PC-3 (cell line): ENCODE measurements at regions not wholly inside any gene's neighbourhood (a gene's known extent, or its start where the extent isn't known, plus 50 kb on each side); places are given as distances from the start of the nearest gene placed in this dataset.

Experiments used
- ATAC-seq: fragments of 200-7000 bp; cut with Tn5 transposase; 2 replicates; pipeline ENCODE4 v1.9.1; 2020; ENCODE audit warnings: mild to moderate bottlenecking, moderate library complexity
- BruUV-seq: library from RNA; stranded (reverse); fragments of 400-500 nt; replicated peaks from 2 replicates; lab custom pipeline; 2021; lab: Mats Ljungman, UMichigan
- CTCF ChIA-PET: fragments of 300-600 bp; sonication (Branson Sonifier 250); formaldehyde crosslinking; loops from one replicate; lab custom pipeline; 2022; ENCODE audit warnings: antibody characterized with exemption; lab: Charles Lee
- POLR2A ChIA-PET: fragments of 300-600 bp; sonication (Branson Sonifier 250); formaldehyde crosslinking; loops from one replicate; lab custom pipeline; 2022; ENCODE audit warnings: antibody characterized with exemption; ENCODE audit not compliant: unreplicated experiment; lab: Charles Lee
- DNase-seq: peaks from one replicate; pipeline ENCODE4 v3.0.0-alpha.2; 2015
- H2AFZ ChIP-seq: fragments of 300-600 bp; sonication (generic); 2 replicates; pipeline ENCODE4 v1.6.0; 2016; ENCODE audit warnings: antibody characterized with exemption, low read length
- H3F3A ChIP-seq: fragments of 300-600 bp; sonication (generic); one replicate; pipeline ENCODE4 v1.6.0; 2017; ENCODE audit warnings: antibody characterized with exemption, low read length, control low read depth, mild to moderate bottlenecking; ENCODE audit not compliant: unreplicated experiment
- H3K27ac ChIP-seq: fragments of 300-600 bp; sonication (generic); 2 replicates; pipeline ENCODE4 v1.5.1; 2016; ENCODE audit warnings: mild to moderate bottlenecking, low read length
- H3K27me3 ChIP-seq: fragments of 300-600 bp; sonication (generic); 2 replicates; pipeline ENCODE4 v1.6.1; 2016; ENCODE audit warnings: low read length, mixed read lengths
- H3K36me3 ChIP-seq: fragments of 300-600 bp; sonication (generic); 2 replicates; pipeline ENCODE4 v1.6.1; 2016; ENCODE audit warnings: low read depth, mixed run types, low read length, mixed read lengths
- H3K4me1 ChIP-seq: fragments of 300-600 bp; sonication (generic); 2 replicates; pipeline ENCODE4 v1.5.1; 2016; ENCODE audit warnings: low read length; ENCODE audit not compliant: insufficient read depth
- H3K4me2 ChIP-seq: fragments of 300-600 bp; sonication (generic); 2 replicates; pipeline ENCODE4 v1.6.0; 2016; ENCODE audit warnings: low read length
- H3K4me3 ChIP-seq: fragments of 300-600 bp; sonication (generic); 2 replicates; pipeline ENCODE4 v1.5.1; 2016; ENCODE audit warnings: mild to moderate bottlenecking, low read length, mixed read lengths
- H3K79me2 ChIP-seq: fragments of 300-600 bp; sonication (generic); 2 replicates; pipeline ENCODE4 v1.6.1; 2017; ENCODE audit warnings: low read length, mixed read lengths
- H3K9ac ChIP-seq: fragments of 300-600 bp; sonication (generic); 2 replicates; pipeline ENCODE4 v1.6.0; 2016; ENCODE audit warnings: mild to moderate bottlenecking, low read length
- H3K9me2 ChIP-seq: fragments of 300-600 bp; sonication (generic); replicated peaks from 2 replicates; pipeline ENCODE4 v1.6.1; 2016; ENCODE audit warnings: mixed run types, low read length, mixed read lengths
- H3K9me3 ChIP-seq: fragments of 300-600 bp; sonication (generic); 2 replicates; pipeline ENCODE4 v1.6.1; 2016; ENCODE audit warnings: low read length, mixed read lengths
- H4K20me1 ChIP-seq: fragments of 300-600 bp; sonication (generic); 2 replicates; pipeline ENCODE4 v1.6.1; 2016; ENCODE audit warnings: low read length, mixed read lengths
- CTCF ChIP-seq: fragments of 300-600 bp; sonication (generic); conservative IDR thresholded peaks from 2 replicates; pipeline ENCODE4 v1.5.1; 2017; ENCODE audit warnings: antibody characterized with exemption, low read depth, mild to moderate bottlenecking, low read length
- EZH2 ChIP-seq: fragments of 300-600 bp; sonication (generic); IDR thresholded peaks from one replicate; pipeline ENCODE4 v1.6.1; 2017; ENCODE audit warnings: antibody characterized with exemption, mild to moderate bottlenecking, low read length; ENCODE audit not compliant: unreplicated experiment
- EZH2phosphoT487 ChIP-seq: fragments of 300-600 bp; sonication (generic); IDR thresholded peaks from 2 replicates; pipeline ENCODE4 v1.6.1; 2018; ENCODE audit warnings: mild to moderate bottlenecking, antibody characterized with exemption, low read length, borderline replicate concordance
- intact Hi-C: fragments of 100-400 bp; cut with micrococcal nuclease; formaldehyde crosslinking; loops from 2 replicates; pipeline ENCODE4 v1.9.0; 2023

DNA sequence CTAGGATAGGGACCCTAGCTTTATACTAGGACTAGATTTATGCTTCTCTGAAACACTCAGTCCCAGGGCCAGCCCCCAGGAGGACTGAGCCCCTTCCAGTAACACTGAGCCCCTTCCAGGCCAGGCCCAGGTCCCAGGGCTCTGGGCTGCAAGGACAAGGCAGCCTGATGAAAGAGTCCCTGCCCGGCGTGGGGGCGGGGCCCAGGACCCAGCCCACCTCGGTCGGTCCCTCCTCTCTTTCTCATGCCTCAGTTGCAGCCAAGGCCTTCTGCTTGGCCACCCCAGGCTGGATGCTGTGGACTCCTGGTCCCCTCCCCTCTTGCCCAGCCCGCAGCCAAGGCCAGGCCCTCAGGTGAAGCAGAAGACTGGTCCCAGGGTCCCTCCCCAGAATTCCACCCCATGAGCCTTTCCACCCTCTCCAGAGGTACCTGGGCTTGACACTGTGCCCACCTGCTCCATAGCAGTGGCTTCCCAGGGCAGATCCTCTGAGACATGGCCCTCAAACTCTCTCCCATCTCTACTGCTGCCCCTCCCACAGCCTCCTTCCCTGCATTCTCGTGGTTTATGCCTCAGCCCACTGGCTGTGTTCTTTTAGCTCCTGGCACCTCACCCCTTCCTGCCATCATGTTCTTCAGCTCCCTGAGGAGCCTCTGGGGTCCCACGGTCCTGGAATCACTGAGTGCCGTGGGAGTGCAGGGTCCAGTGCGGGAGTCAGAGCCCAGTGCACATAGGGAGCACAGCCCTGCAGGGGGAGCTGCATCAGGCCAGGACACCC is 53.6 kb upstream of the C1QTNF9B start:
- Histone ChIP-seq H3K9ac (no peak overlapping the region), H3F3A (no peaks in the 10 kb centered on the region), H4K20me1 (no peaks in the 10 kb centered on the region), H2AFZ (no peak overlapping the region), H3K9me3 (no peaks in the 10 kb centered on the region), H3K27me3 (no peaks in the 10 kb centered on the region), H3K9me2 (no peaks in the 10 kb centered on the region), H3K79me2 (no peaks in the 10 kb centered on the region), H3K4me3 (no peak overlapping the region), H3K4me2 (no peak overlapping the region), H3K4me1 (peaks cover 6% of the 10 kb centered on the region), H3K36me3 (no peaks in the 10 kb centered on the region), H3K27ac (no peak overlapping the region)
- DNase-seq, result no peak
- no TSS peak for BruUV-seq
- TF ChIP-seq EZH2 (no peak), CTCF (no peak), EZH2phosphoT487 (no peak)
- ATAC-seq, result no peak
- POLR2A ChIA-PET, result no interaction called here
- CTCF ChIA-PET, result no interaction called here
- intact Hi-C loops, result no loop called here

DNA sequence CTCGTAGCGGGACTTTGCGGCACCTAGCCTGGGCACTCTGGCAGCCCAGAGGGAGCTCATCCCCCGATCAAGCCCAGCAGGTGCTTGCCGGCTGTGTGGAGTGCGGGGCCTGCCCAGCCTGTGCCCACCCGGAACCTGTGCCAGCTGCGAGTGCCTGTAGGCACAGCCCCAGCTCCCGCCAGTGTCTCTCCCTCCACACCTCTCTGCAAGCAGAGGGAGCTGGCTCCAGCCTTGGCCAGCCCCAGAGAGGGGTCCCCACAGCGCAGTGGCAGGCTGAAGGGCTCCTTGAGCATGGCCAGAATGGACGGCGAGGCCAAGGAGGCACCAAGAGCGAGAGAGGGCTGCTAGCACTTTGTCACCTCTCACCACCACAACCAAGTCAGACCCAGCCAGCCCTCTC is 55.5 kb upstream of the C1QTNF9B start:
- no TSS peak for BruUV-seq
- Histone ChIP-seq H3K79me2 (no peaks in the 10 kb centered on the region), H3K4me1 (peaks cover 20% of the 10 kb centered on the region), H3K9me2 (no peaks in the 10 kb centered on the region), H3K9me3 (no peaks in the 10 kb centered on the region), H3K4me2 (no peak overlapping the region), H3F3A (no peaks in the 10 kb centered on the region), H2AFZ (no peak overlapping the region), H3K36me3 (no peaks in the 10 kb centered on the region), H3K27me3 (no peaks in the 10 kb centered on the region), H3K9ac (no peak overlapping the region), H4K20me1 (no peaks in the 10 kb centered on the region), H3K4me3 (no peak overlapping the region), H3K27ac (no peak overlapping the region)
- DNase-seq, result no peak
- no peak for ATAC-seq
- TF ChIP-seq CTCF, result no peak
- TF ChIP-seq EZH2phosphoT487, result no peak
- no peak for TF ChIP-seq EZH2
- ChIA-PET CTCF (no interaction called here), POLR2A (no interaction called here)
- intact Hi-C loops, result no loop called here

GRCh38 chr13:23953860-23954512 is 56.7 kb upstream of the C1QTNF9B start:
- POLR2A ChIA-PET, result no interaction called here
- no TSS peak for BruUV-seq
- no peaks in the 10 kb centered on the region for H3F3A ChIP-seq
- H3K4me1 ChIP-seq, result peaks cover 32% of the 10 kb centered on the region
- H4K20me1 ChIP-seq, result no peaks in the 10 kb centered on the region
- ATAC-seq, result no peak
- no peak overlapping the region for H3K4me2 ChIP-seq
- H3K9me3 ChIP-seq, result no peaks in the 10 kb centered on the region
- no peaks in the 10 kb centered on the region for H3K9me2 ChIP-seq
- DNase-seq, result no peak
- CTCF ChIA-PET, result no interaction called here
- H3K79me2 ChIP-seq, result no peaks in the 10 kb centered on the region
- intact Hi-C loops, result no loop called here
- H3K36me3 ChIP-seq, result no peaks in the 10 kb centered on the region
- no peak overlapping the region for H3K9ac ChIP-seq
- H2AFZ ChIP-seq, result no peak overlapping the region
- no peak overlapping the region for H3K4me3 ChIP-seq
- no peak overlapping the region for H3K27ac ChIP-seq
- no peaks in the 10 kb centered on the region for H3K27me3 ChIP-seq
- TF ChIP-seq EZH2phosphoT487 (no peak), EZH2 (no peak), CTCF (no peak)
